HEK293 (cell line): ENCODE measurements at regions not wholly inside any gene's neighbourhood (a gene's known extent, or its start where the extent isn't known, plus 50 kb on each side); places are given as distances from the start of the nearest gene placed in this dataset.

ENCODE experiments used
- ZFP37 ChIP-seq: fragments of 450-650 bp; formaldehyde crosslinking; IDR thresholded peaks from 2 replicates; pipeline ENCODE4 v1.5.1; 2016; ENCODE audit warnings: missing biosample characterization, missing genetic modification characterization
- ZNF221 ChIP-seq: fragments of 450-650 bp; formaldehyde crosslinking; IDR thresholded peaks from 2 replicates; pipeline ENCODE4 v1.5.1; 2017; ENCODE audit warnings: missing biosample characterization, missing genetic modification characterization, borderline replicate concordance

DNA sequence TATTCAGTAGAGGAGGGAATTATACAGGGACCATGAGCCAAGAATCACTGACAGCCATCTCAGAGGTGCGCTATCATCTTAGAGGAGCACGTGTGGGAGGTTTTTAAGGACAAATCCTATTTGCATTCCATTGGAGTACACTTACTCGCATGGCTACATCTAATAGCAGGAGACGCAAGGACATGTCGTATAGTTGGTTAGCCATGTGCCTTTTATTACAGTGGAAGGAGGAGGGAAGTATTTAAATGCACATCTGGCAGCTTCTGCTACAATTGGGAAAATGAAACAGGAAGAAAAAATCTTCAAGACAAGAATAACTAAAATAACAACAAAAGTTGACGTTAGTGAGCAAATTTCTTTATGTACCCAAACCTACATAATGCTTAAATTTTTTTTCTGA lies 86.5 kb upstream of the UGP2 start:
- TF ChIP-seq ZNF221 (tag by site-specific recombination) (no peak), ZFP37 (tag by site-specific recombination) (no peak)
